GM18508 (cell line): ENCODE measurements at regions not wholly inside any gene's neighbourhood (a gene's known extent, or its start where the extent isn't known, plus 50 kb on each side); places are given as distances from the start of the nearest gene placed in this dataset.

Source experiments
- ATAC-seq: cut with Tn5 transposase; IDR thresholded peaks from one replicate; pipeline ENCODE4 v1.9.1; 2021; ENCODE audit warnings: moderate number of reproducible peaks; ENCODE audit not compliant: insufficient read depth, unreplicated experiment

GRCh38 chr12:89258240-89258969 lies 93.9 kb downstream of the DUSP6 start:
- no peak for ATAC-seq

GRCh38 chr12:89257340-89257739 lies 95.0 kb downstream of the DUSP6 start:
- ATAC-seq: no peak

- ATAC-seq: no peak
Observed at GRCh38 chr12:89256060-89256459, 96.2 kb downstream of the DUSP6 start.

- no peak for ATAC-seq
Observed at GRCh38 chr12:89253488-89253887, 98.8 kb downstream of the DUSP6 start.

- ATAC-seq: no peak
Observed at GRCh38 chr12:89252284-89252683, 100.0 kb downstream of the DUSP6 start.

GRCh38 chr12:89251342-89252271 lies 100.7 kb downstream of the DUSP6 start:
- no peak for ATAC-seq

- ATAC-seq: no peak
Observed at GRCh38 chr12:89250636-89251035, 101.7 kb downstream of the DUSP6 start.

GRCh38 chr12:89250213-89250612 lies 102.1 kb downstream of the DUSP6 start:
- no peak for ATAC-seq

- ATAC-seq: no peak
Observed at GRCh38 chr12:89247967-89248366, 104.3 kb downstream of the DUSP6 start.

GRCh38 chr12:89247541-89247942 lies 104.8 kb downstream of the DUSP6 start:
- no peak for ATAC-seq

- ATAC-seq: no peak
Observed at GRCh38 chr12:89245090-89245489, 107.2 kb downstream of the DUSP6 start.

GRCh38 chr12:89244536-89244935 lies 107.8 kb downstream of the DUSP6 start:
- ATAC-seq: no peak

- no peak for ATAC-seq
Observed at GRCh38 chr12:89243771-89244170, 108.5 kb downstream of the DUSP6 start.

- ATAC-seq: no peak
Observed at GRCh38 chr12:89239534-89239933, 112.8 kb downstream of the DUSP6 start.

GRCh38 chr12:89238593-89238992 lies 113.7 kb downstream of the DUSP6 start:
- ATAC-seq: no peak

GRCh38 chr12:89237763-89238162 lies 114.5 kb downstream of the DUSP6 start:
- ATAC-seq: no peak

- no peak for ATAC-seq
Observed at GRCh38 chr12:89236748-89237383, 115.4 kb downstream of the DUSP6 start.

- no peak for ATAC-seq
Observed at GRCh38 chr12:89236237-89236636, 116.1 kb downstream of the DUSP6 start.

GRCh38 chr12:89235189-89235993 lies 116.9 kb downstream of the DUSP6 start:
- no peak for ATAC-seq
